ENCODE measurements at regions not wholly inside any gene's neighbourhood (a gene's known extent, or its start where the extent isn't known, plus 50 kb on each side); places are given as distances from the start of the nearest gene placed in this dataset.
"Not testable (repeated sequence)": the region's sequence is repeated elsewhere in the genome, so short reads cannot be mapped to it uniquely, and the experiment has no call there.

- CTCF ChIA-PET, result no interaction called here
- Histone ChIP-seq H3K4me3 (ENCODE audit: low read depth in 2 of 2, low read length in 2 of 2) (no peak overlapping the region), H3K27me3 (ENCODE audit: control insufficient read depth, insufficient read depth, low read length) (no peaks in the 10 kb centered on the region), H3K4me1 (ENCODE audit: control insufficient read depth, insufficient read depth, low read length) (no peaks in the 10 kb centered on the region), H3K9me3 (ENCODE audit: control insufficient read depth, insufficient read depth, low read depth, low read length) (no peaks in the 10 kb centered on the region), H3K27ac (ENCODE audit: low read length) (no peak overlapping the region), H3K36me3 (ENCODE audit: control insufficient read depth, insufficient read depth, low read length) (no peaks in the 10 kb centered on the region)
- POLR2A ChIA-PET, result no interaction called here
- intact Hi-C loops (cut with micrococcal nuclease; ENCODE audit: unreplicated experiment) (no loop called here), in situ Hi-C loops (cut with HindIII; ENCODE audit: low pct_unique_long_range_greater_than_20kb, low sequenced_read_pairs) (no loop called here)
- no peak for TF ChIP-seq SIN3A (IDR thresholded peaks at IDR 0.05; ENCODE audit: borderline replicate concordance, insufficient read depth, low read depth, low read length)
- no peak for TF ChIP-seq POLR2AphosphoS5 (IDR thresholded peaks at IDR 0.05; ENCODE audit: low read depth, low read length)
- TF ChIP-seq TCF7L2 (IDR thresholded peaks at IDR 0.05; ENCODE audit: low read depth, low read length), result no peak
- no peak for TF ChIP-seq CTCF (IDR thresholded peaks at IDR 0.05)
- TF ChIP-seq, protein P1, sequence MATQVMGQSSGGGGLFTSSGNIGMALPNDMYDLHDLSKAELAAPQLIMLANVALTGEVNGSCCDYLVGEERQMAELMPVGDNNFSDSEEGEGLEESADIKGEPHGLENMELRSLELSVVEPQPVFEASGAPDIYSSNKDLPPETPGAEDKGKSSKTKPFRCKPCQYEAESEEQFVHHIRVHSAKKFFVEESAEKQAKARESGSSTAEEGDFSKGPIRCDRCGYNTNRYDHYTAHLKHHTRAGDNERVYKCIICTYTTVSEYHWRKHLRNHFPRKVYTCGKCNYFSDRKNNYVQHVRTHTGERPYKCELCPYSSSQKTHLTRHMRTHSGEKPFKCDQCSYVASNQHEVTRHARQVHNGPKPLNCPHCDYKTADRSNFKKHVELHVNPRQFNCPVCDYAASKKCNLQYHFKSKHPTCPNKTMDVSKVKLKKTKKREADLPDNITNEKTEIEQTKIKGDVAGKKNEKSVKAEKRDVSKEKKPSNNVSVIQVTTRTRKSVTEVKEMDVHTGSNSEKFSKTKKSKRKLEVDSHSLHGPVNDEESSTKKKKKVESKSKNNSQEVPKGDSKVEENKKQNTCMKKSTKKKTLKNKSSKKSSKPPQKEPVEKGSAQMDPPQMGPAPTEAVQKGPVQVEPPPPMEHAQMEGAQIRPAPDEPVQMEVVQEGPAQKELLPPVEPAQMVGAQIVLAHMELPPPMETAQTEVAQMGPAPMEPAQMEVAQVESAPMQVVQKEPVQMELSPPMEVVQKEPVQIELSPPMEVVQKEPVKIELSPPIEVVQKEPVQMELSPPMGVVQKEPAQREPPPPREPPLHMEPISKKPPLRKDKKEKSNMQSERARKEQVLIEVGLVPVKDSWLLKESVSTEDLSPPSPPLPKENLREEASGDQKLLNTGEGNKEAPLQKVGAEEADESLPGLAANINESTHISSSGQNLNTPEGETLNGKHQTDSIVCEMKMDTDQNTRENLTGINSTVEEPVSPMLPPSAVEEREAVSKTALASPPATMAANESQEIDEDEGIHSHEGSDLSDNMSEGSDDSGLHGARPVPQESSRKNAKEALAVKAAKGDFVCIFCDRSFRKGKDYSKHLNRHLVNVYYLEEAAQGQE (IDR thresholded peaks at IDR 0.05; ENCODE audit: insufficient read depth in 1 of 2, low read depth in 2 of 2, low read length in 1 of 2), result no peak
- ATAC-seq, result no peak
- no TSS peak for BruUV-seq (replicated peaks)
- DNase-seq (ENCODE audit: low read depth, low spot score), result no peak
These were observed 532.5 kb upstream of the IZUMO3 start for GRCh38 chr9:25078202-25078601.

DNA sequence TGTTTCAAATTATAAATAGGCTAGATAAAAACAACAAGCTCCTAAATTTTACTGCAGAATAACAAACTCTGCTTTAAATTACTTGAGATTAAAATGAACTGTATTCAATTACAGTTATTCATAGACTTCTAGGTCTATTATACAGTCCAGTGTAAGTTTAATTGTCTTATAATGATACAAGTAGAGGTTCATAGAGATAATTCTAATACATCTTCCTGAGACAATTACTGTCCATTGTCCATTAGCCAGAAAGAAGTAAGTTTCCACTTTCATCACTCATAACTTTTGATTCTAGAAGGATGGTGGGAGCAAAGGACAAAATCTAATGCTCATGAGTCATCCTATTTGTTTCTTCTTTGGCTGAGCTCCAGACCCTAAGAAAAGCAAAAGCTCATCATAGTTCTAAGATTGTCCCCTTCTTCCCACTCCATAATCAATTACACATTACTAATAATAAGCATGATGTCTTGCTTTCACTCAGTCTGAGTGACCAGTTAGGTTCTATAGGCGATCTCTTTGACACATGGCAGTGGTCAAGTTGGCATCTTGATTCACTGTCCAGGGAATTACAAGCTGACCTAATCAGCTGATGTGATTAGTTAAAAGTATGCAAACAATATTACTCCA lies 502.5 kb upstream of the IZUMO3 start:
- H3K4me3 ChIP-seq (ENCODE audit: low read depth in 2 of 2, low read length in 2 of 2), result no peak overlapping the region
- POLR2A ChIA-PET, result no interaction called here
- intact Hi-C loops (cut with micrococcal nuclease; ENCODE audit: unreplicated experiment), result no loop called here
- DNase-seq (ENCODE audit: low read depth, low spot score), result no peak
- in situ Hi-C loops (cut with HindIII; ENCODE audit: low pct_unique_long_range_greater_than_20kb, low sequenced_read_pairs), result no loop called here
- no peaks in the 10 kb centered on the region for H3K9me3 ChIP-seq (ENCODE audit: control insufficient read depth, insufficient read depth, low read depth, low read length)
- no peak for ATAC-seq
- H3K4me1 ChIP-seq (ENCODE audit: control insufficient read depth, insufficient read depth, low read length), result no peaks in the 10 kb centered on the region
- no peak overlapping the region for H3K27ac ChIP-seq (ENCODE audit: low read length)
- no TSS peak for BruUV-seq (replicated peaks)
- H3K27me3 ChIP-seq (ENCODE audit: control insufficient read depth, insufficient read depth, low read length), result no peaks in the 10 kb centered on the region
- CTCF ChIA-PET, result no interaction called here
- no peak for TF ChIP-seq CTCF (IDR thresholded peaks at IDR 0.05)
- TF ChIP-seq, protein P1 (IDR thresholded peaks at IDR 0.05; ENCODE audit: insufficient read depth in 1 of 2, low read depth in 2 of 2, low read length in 1 of 2), result no peak
- no peak for TF ChIP-seq SIN3A (IDR thresholded peaks at IDR 0.05; ENCODE audit: borderline replicate concordance, insufficient read depth, low read depth, low read length)
- no peak for TF ChIP-seq POLR2AphosphoS5 (IDR thresholded peaks at IDR 0.05; ENCODE audit: low read depth, low read length)
- no peak for TF ChIP-seq TCF7L2 (IDR thresholded peaks at IDR 0.05; ENCODE audit: low read depth, low read length)
- no peaks in the 10 kb centered on the region for H3K36me3 ChIP-seq (ENCODE audit: control insufficient read depth, insufficient read depth, low read length)

DNA sequence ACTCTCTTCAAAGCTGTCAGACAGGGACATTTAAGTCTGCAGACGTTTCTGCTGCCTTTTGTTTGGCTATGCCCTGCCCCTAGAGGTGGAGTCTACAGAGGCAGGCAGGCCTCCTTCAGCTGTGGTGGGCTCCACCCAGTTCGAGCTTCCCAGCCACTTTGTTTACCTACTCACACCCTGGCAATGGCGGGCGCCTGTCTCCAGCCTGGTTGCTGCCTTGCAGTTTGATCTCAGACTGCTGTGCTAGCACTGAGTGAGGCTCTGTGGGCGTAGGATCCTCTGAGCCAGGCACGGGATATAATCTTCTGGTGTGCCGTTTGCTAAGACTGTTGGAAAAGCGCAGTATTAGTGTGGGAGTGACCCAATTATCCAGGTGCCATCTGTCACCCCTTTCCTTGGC lies 499.8 kb upstream of the IZUMO3 start:
- H3K9me3 ChIP-seq (ENCODE audit: control insufficient read depth, insufficient read depth, low read depth, low read length); ATAC-seq; H3K36me3 ChIP-seq (ENCODE audit: control insufficient read depth, insufficient read depth, low read length); CTCF ChIA-PET; H3K4me1 ChIP-seq (ENCODE audit: control insufficient read depth, insufficient read depth, low read length); H3K4me3 ChIP-seq (ENCODE audit: low read depth in 2 of 2, low read length in 2 of 2); BruUV-seq (replicated peaks); DNase-seq (ENCODE audit: low read depth, low spot score); in situ Hi-C loops (cut with HindIII; ENCODE audit: low pct_unique_long_range_greater_than_20kb, low sequenced_read_pairs); H3K27me3 ChIP-seq (ENCODE audit: control insufficient read depth, insufficient read depth, low read length); POLR2A ChIA-PET; intact Hi-C loops (cut with micrococcal nuclease; ENCODE audit: unreplicated experiment); H3K27ac ChIP-seq (ENCODE audit: low read length): not testable (repeated sequence)
